ENCODE measurements at regions not wholly inside any gene's neighbourhood (a gene's known extent, or its start where the extent isn't known, plus 50 kb on each side); places are given as distances from the start of the nearest gene placed in this dataset.
"Not testable (repeated sequence)": the region's sequence is repeated elsewhere in the genome, so short reads cannot be mapped to it uniquely, and the experiment has no call there.

DNA sequence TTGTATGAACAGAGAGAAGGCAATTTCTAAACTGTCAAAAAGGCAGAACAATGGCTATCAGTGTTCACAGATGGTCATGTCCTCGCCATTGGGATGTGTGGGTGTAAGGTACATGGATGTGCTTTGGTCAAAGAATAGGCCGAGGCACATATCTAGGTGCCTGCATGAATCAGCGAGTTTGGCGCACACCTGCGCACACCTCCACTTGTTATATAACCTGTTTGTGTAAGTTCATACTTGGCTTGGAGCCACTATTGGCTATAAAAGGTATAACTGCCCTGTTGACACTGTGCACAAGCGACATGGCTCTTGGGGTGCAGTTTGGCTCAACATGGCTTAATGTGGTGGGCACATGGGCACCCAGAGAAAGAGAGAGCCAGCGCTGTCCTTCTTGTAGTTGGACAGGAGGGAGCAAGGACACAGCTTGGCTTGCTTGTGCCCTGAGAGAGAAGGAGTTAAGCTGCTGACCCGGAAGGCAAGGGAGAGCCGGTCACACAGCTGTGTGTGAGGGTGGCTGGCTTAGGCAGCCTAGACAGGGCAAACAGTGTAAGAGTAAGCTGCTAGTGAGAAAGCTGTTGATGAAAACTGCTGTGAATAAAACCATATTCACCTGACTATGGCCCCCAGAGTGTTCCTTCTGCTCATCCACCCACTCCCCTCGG is 499.1 kb downstream of the KCNJ2 start:
- peak; percentile 63 for DNase-seq

DNA sequence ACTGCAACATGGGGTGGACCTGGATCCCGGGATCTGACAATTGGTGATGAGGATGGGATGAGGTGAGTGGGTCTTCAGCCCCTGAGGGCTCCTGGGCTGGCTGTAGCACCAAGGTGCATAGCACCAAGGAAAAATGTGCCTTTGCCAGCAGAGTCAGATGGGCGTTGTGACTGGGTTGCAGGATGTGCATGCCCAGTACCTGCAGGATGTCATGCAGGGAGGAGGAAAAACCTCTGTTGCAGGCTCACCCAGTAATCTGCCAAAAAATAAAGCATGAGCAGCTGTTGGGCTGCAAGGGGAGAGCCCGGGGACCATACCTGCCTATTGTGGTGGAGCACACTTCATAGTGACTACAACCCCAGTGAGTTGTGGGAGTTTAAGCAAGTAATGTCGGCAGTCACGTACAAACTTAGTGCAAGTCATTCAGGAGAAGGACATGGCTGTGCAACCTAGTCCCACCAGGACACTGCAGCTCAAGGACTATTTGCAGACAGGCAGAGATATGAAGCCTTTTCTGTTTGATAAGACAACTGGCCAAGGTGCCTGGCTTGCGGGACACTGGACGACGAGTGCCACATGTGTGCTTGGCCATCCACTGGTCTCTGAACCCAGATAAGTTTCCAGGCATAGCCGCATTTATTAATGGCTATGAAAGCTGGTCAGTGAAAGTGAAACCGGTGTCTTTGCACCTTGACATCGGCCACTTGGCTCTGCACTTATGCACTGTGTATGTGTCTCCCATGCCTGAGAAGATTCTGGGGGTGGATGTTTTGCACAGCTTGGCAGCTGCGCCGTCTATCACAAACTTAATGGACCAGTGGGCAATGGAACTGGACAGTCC is 499.8 kb downstream of the KCNJ2 start:
- no peak for DNase-seq

DNA sequence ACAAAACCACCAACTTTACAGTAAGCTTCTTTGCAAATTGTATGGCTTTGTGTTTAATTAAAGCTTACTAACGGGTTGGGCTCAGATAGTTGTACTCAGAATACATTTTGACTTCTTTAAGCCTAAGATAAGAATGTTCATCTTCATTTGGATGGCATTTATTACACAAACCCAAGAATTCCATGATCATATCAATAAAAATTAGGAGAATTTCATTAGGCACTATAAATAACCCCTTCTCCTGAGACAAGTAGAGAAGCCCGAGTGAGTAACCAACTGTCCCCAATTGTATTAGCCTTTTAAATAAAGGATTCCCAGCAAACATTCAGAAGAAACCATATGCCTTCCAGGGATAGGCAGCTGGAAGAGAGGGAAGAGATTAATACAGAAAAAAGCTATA is 504.7 kb downstream of the KCNJ2 start:
- DNase-seq: no peak

DNA sequence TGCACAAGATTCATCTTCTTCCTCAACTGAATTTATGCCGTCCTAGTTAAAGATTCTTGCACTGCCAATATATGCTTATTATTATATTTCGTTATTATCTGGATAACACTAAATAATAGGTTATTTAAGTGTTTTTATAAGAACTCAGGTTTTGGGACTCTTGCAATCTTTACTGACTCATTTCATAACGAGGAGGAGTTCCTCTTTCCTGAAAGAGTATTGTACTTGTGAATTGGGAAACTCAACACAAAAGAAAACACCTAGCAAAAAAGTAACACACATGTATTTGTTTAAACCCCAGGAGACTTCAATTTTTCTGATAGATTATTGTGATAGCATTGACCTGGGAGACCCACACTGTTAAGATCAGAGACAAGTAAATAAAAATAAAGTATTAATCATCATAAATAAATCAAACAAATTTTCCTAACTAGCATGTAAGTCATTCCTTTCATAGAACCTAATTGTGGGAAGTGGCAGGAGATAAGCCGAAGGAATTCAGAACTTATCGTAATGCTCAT is 505.8 kb downstream of the KCNJ2 start:
- no peak for DNase-seq

DNA sequence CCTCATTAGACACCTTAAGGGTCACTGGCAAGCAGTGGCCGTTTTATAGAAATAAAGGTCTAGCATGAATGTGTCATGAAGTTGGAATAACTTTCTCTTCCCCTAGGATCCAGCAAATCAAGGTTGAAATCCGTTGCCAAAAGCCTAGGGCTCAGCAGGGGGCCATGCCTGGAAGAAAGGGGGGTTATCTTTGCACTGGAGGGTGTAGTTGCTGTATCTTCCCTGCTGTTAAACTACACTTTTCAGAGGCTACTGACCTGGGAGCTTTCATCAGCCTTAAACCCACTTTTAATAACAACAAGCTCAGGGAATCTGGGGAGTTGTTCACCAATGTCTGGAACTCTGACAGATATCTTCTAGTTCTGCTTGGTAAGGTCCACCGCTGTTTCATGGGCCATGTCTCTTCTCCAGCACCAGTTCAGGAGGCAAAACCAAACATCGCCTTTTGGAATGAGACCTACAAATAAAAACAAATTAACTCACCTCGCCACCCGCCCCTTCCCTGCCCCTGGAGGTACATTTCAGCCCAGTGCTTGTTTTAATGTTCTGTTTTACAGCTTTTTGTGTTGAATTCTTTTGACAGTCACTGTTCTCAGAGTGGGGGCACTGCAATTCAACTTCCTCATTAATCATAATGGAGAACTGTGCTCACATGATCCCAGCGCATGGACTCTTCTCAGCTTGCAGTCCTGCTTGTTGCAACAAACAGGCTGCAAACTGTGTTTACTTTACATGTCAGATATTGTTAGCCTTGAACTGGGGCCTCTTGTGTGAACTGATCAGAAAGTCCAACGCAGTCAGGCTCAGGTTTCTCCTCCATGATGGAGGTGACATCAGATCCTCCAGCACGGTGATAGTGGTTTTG is 508.7 kb downstream of the KCNJ2 start:
- peak; percentile 79 for DNase-seq

DNA sequence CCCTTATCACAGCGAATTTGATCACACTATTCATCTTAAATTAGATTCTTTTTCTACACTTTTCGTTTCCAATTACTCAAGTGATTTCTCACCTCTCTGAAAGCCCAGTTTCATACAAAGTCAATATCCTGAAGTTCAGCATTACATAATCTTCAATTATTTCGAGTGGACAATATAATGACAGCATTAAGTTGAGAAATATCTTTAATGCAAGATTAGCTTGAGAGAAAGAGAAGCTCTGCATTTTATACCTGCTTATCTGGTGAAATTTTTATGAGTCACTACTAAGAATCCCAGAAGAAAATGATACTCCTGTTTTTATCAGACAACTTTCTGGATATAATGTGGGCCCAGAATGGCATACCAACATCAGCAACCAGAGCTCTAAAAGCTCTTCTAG is 509.6 kb downstream of the KCNJ2 start:
- DNase-seq: no peak

DNA sequence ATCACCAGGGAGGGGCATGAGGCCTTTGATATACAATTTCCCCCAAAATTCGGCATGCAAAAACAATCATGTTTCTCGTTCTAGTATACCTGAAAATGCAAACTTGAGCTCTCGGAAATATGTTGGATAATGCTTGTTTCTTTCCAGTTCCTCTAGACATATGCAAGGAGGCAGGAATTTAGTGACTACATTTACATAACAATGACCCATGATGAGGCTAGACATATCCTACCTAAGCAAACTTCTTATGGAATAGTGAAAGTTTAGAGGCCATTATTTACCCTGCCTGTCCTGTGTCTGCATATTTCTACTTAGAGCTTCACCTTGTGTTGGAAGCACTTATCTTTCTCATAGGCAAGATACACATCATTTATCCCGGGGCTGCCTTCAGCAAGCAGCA is 514.6 kb downstream of the KCNJ2 start:
- DNase-seq: no peak

DNA sequence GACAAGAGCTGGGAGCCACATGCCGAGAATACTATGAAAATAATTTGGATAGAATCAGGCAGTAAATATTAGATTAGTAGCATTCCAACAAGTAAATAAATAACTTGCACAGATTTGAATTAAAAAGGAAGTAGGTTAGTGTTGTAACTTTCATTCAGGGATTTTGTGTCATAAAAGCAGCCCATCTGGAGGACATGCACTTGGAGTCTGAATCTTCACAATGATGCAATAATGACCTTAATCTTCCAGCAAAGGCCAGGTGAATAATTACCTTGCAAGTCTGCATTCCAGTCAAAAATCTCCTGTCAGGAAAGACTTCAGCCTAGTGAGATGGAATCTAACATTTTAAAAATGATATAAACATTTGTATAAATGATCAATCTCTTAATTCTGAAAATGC is 518.1 kb downstream of the KCNJ2 start:
- no peak for DNase-seq

DNA sequence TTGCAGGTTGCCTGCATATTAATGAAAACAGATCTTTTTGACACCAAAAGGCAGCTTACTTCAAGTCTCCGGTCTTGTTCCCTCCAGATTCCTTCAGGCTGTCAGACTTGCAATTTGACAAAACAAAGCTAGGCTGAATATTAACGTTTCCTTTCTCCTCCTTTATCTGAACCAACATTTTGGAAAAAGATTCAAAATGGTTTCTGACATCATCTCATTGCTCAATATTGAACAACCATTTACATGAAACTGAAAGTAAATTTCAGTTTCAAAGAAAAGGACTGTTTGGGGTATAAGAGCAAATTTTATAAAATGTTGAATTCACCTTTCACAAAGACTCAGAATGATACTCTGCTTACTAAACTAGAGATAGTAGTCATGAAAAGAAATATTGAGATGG is 521.8 kb downstream of the KCNJ2 start:
- no peak for DNase-seq

DNA sequence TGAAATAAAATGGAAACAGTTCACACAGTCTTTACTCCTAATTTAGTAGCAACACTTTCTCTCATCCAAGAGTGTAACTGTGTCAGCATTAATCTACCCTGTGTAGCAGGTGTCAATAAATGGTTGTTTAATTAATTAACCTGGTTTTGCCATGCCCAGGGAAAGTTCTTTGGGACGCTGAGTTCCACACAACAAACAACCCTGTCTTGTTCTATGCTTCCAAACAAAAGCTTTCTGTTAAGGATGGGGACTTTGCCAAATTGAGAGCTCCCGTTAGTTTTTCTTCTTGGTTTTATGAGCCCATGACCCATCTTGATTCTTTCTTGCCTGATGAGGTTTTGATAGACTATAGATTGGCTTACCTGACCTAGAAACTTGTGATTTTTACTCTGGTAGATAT is 530.1 kb downstream of the KCNJ2 start:
- DNase-seq: no peak

DNA sequence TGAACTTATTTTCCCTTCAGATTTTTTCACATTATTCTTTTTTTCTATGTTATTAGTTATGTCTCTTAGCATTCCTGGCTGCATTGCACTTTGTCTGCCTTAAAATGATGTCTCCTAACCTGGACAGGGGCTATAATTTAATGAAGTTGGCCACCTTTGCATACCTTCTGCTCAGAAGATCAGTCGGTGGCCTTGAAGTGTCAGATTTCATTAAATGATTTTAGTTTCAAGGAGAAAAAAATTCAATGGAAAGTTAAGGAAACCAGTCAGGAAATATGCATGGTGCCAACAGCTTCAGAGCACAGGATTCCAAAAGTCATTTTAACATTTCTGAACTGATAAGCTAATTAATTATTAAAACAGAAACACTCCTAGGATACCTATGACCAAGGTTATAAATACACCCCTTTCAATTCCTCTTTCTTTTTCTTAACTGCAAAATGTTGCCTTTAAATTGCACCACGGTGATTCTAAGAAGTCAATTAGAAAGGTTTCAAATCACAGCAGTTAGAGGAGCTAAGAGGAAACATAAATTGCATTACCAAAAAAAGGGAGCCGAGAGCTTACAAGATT is 533.4 kb downstream of the KCNJ2 start:
- no peak for DNase-seq

DNA sequence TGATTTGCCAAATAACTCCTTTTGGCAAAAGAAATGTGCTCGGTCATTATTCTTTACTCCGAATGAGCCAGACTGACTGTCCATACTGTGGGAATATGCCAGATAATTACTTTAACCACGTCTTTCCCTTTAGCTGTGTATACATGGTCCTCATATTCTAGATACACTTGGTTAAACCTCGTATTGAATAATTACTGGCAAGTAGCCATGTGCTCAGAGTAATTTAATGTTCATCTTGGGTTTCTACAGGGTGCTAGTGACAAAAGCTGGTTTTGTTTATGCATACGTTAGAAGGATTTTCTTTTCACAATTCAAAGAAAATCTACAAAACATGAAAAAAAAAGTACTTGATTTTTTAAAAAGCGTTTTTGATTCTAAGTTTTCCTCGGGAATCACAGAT is 540.3 kb downstream of the KCNJ2 start:
- no peak for DNase-seq

DNA sequence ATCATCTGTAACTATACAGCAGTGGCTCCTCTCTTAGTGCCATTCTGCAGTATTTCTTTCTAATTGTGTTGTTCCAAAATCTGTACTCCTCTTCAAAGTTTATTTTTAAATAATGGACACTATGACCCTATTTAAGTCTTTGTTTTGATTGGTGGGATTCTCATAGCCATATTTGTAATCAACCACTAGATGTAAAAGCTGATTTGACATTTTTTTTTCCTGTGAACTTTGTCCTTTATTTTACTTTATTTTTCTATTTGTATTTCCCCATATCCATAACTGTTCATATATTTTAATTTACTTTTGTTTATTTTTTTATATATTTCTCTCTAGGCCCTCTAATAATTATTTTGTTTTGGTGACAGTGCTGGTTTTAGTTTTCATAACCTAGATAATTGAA is 544.4 kb downstream of the KCNJ2 start:
- no peak for DNase-seq

DNA sequence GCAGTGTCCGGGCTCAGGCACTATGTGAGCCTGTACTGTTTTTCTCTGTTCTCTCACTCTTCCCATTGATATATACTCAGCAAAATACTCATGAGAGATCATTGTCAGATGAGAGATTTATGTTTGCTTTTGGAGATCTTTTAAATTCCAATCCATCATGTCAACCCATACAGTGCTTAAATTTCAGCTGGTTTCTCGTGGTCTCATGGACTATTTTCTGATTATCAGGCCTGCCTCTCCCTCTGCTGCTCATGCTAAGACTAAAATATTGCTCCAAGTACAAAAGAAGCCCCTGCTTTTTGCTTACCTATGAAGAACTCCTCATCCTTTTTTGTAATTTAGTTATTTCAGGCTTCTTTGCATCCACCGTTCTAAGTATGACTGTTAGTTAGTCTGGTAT is 547.2 kb downstream of the KCNJ2 start:
- DNase-seq: no peak

DNA sequence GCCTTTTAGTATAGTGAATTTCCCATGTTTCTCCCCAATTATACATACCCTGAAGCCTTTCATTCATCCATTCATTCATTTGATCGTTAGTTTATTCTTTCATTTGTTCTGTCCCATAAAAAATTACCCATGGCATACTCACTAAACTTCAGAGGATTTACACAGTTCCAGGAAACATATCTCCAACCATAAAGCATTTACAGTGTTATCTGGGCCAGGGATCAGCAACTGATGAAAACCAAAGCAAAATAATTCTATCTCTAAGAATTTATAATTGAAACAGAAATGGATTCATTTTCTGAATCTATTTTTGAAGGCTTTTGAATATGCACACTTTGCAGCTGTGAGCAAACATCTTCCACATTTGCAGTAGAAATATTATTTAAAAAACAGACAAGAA is 547.7 kb downstream of the KCNJ2 start:
- no peak for DNase-seq

DNA sequence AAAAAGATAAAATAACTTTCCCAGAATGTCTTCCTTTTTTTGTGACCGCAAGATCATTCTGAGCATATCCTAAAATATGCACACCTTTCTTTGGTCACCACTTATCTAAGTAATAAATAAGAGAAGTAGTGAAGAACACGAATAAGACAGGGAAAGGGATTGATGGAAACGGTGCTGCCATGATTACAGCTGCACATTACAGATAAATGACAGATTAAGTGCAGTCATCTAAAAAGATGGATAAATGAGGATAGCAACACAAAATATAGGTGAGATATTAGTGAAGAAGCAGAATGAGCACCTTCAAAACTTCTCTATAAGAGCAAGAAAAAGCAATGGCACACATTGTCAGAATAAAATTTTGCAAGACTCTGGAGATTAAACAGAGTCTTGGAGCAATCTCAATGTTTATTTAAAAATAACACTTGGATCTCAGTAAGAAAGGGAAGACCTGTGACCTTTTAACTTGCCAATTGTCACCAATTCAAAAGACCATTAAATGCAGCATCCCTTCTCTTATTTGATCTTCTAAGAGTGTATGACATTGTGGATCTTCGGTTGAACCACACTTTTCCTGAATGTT is 567.1 kb downstream of the KCNJ2 start:
- DNase-seq: no peak

DNA sequence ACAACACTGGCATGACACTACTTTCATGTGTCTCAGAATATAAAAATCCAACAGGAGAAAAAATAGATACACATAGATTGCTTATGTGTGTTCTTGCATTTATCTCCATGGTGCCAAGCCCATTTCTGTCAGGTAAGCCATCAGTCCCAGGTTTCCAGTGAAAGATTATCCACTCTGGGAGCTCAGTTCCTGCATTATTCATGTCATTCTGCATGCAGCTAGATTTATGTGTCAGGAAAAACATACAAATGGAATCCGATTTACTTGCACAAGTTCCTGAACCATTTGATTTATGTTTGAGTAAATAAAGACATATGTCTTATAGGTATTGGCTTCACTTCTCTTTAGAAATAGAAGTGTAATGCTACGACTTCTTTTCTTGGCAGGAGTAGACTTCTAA is 569.7 kb downstream of the KCNJ2 start:
- DNase-seq: no peak

DNA sequence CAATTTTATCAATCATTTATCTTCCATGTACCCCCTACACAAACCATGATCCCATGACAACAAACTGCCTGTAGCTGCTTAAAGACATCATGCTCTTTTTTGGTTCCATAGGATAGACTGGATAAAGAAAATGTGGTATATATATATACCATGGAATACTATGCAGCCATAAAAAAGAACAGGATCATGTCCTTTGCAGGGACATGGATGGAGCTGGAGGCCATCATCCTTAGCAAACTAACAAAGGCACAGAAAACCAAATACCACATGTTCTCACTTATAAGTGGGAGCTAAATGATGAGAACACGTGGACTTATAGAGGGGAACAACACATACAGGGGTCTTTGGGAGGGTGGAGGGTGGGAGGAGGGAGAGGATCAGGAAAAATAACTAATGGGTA is 577.2 kb downstream of the KCNJ2 start:
- DNase-seq: not testable (repeated sequence)

DNA sequence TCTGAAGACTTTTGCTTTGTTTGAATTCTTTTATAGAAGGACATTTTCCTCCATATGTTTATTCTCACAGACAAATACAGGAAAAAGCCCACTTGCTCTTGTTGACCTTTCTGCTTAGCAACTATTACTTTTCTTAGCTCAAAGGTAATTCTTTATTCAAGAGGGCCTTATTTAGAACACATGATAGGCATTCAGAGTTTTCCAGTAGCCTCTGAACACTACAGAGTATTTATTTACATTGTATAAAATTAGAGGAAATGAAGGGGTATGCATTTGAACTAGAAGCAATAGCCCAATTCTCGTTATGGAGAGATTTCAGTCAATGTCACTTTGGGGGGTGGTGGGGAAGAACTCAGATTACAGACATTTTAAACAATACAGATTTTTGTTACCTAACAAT is 581.7 kb downstream of the KCNJ2 start:
- no peak for DNase-seq

DNA sequence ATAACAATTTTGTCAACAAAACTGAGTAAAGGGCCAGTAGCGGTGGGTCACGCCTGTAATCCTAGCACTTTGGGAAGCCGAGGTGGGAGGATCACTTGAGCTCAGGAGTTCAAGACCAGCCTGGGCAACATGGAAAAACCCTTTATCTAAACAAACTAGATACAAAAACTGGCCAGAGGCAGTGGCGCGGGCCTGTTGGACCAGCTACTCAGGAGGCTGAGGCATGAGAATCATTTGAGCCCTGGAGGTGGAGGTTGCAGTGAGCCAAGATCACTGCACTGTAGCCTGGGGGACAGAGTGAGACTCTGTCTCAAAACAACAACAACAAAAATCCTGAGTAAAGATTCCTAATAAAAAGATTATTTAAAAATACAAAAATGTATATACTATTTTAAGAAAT is 583.1 kb downstream of the KCNJ2 start:
- not testable (repeated sequence) for DNase-seq

DNA sequence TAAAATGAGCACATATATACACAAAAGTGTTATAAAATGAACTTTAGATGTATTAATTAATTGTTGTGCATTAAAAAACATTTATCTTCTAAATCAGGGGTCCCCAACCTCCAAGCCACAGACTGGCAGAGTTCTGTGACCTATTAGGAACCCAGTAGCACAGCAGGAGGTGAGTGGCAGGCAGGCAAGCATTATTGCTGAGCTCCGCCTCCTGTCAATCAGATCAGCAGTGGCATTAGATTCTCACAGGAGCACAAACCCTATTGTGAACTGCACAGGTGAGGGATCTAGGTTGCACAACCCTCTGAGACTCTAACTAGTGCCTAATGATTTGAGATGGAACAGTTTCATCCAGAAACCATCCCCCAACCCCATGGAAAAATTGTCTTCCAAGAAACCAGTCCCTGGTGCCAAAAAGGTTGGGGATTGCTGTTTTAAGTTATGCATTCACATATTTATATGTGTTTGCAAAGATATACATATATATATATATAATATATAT is 583.7 kb downstream of the KCNJ2 start:
- DNase-seq: no peak

DNA sequence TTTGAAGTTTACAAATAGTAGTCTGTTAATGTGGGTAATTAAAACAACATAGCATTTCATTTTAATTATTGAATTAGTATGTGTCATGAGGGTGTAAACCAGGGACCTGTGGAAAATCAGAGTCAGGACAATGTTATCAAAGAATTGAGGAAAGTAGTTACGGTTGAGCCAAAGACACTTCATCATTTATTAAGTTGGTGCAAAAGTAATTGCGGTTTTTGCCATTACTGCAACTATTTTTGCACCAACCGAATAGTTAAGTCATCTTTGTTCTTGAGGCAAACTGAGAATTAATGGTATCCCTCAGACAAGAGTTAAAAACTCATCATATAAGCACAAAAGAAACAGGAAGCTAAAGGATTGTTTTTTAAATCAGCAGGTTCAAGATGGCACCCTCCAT is 593.7 kb downstream of the KCNJ2 start:
- no peak for DNase-seq

Measured in DMS153 (cell line).